Fibroblast of lung (primary cell): ENCODE measurements at regions not wholly inside any gene's neighbourhood (a gene's known extent, or its start where the extent isn't known, plus 50 kb on each side); places are given as distances from the start of the nearest gene placed in this dataset.

Experiments used
- DNase-seq, 2 donors: peaks; one replicate each; pipeline versions ENCODE4 v3.0.0 to v3.0.0-alpha.2; 2010; ENCODE audit warnings: low read depth in 2 of 2
- H2AFZ ChIP-seq: 2 replicates; pipeline ENCODE4 v1.5.1; 2012; ENCODE audit warnings: low read length, control low read depth, inconsistent platforms
- H3K27ac ChIP-seq: 2 replicates; pipeline ENCODE4 v1.5.1; 2011; ENCODE audit warnings: low read length, control low read depth; ENCODE audit not compliant: insufficient read depth
- H3K27me3 ChIP-seq: 2 replicates; pipeline ENCODE4 v1.5.1; 2011; ENCODE audit warnings: mild to moderate bottlenecking, low read length; ENCODE audit not compliant: control insufficient read depth, insufficient read depth
- H3K36me3 ChIP-seq: 2 replicates; pipeline ENCODE4 v1.5.1; 2011; ENCODE audit warnings: low read length; ENCODE audit not compliant: control insufficient read depth, insufficient read depth
- H3K4me1 ChIP-seq: 2 replicates; pipeline ENCODE4 v1.5.1; 2011; ENCODE audit warnings: low read length; ENCODE audit not compliant: control insufficient read depth, insufficient read depth; ENCODE audit errors: extremely low read depth
- H3K4me2 ChIP-seq: 2 replicates; pipeline ENCODE4 v1.5.1; 2011; ENCODE audit warnings: low read length, control low read depth; ENCODE audit not compliant: insufficient read depth; ENCODE audit errors: extremely low read depth
- H3K4me3 ChIP-seq, 4 experiments: fragments of 200-600 bp in 1 of 4; sonication (generic) in 1 of 4; replicated peaks in 1 of 4; 2 replicates each; pipeline ENCODE4 v1.5.1; 2011 to 2016; ENCODE audit warnings: low read length in 4 of 4, low read depth in 3 of 4, mild to moderate bottlenecking in 3 of 4, control low read depth in 2 of 4, inconsistent platforms in 1 of 4, mixed read lengths in 1 of 4; ENCODE audit not compliant: insufficient read depth in 1 of 4; ENCODE audit errors: control extremely low read depth in 1 of 4
- H3K79me2 ChIP-seq: 2 replicates; pipeline ENCODE4 v1.5.1; 2012; ENCODE audit warnings: mild to moderate bottlenecking, low read length, inconsistent platforms; ENCODE audit not compliant: control insufficient read depth, insufficient read depth
- H3K9ac ChIP-seq: 2 replicates; pipeline ENCODE4 v1.5.1; 2011; ENCODE audit warnings: mild to moderate bottlenecking, low read length, control low read depth; ENCODE audit not compliant: insufficient read depth
- H3K9me3 ChIP-seq: 2 replicates; pipeline ENCODE4 v1.5.1; 2012; ENCODE audit warnings: low read depth, low read length; ENCODE audit not compliant: control insufficient read depth, insufficient read depth
- H4K20me1 ChIP-seq: 2 replicates; pipeline ENCODE4 v1.5.1; 2011; ENCODE audit warnings: low read length; ENCODE audit not compliant: control insufficient read depth, insufficient read depth; ENCODE audit errors: extremely low read depth
- EZH2 ChIP-seq: IDR thresholded peaks from 2 replicates; pipeline ENCODE4 v1.5.1; 2012; ENCODE audit warnings: low read length, control low read depth, mild to moderate bottlenecking; ENCODE audit errors: missing control alignments
- TF ChIP-seq, protein P1 (sequence below), 2 donors: IDR thresholded peaks in 1 of 2; conservative IDR thresholded peaks in 1 of 2; 1 replicate in 1 of 2; 2 replicates in 1 of 2; pipeline ENCODE4 v1.5.1; 2011 to 2012; ENCODE audit warnings: low read length in 2 of 2, control low read depth in 1 of 2, inconsistent platforms in 1 of 2, low read depth in 1 of 2, mild to moderate bottlenecking in 1 of 2

DNA sequence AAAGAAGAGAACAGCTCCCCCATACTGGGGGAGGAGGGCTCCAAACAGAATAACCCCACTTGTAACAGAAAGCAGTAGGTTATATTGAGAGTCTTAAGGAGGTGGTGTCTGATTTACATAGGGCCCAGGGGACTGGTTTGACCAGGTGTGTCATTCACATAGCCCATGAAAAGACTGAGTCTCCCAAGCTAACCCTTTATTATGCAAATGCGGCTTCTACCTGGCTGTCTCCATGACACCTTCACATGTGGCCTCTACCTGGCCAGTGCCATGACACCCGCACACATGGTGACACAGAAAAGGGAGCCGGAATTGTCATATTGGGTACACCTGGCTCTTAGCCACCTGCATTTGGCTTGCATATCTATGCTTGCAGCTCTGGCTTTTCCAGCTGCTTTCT is 1057.2 kb upstream of the PIK3C3 start:
- Histone ChIP-seq H4K20me1 (no peaks in the 10 kb centered on the region), H2AFZ (no peak overlapping the region), H3K27ac (no peak overlapping the region), H3K9me3 (no peaks in the 10 kb centered on the region), H3K4me3 (no peak overlapping the region), H3K9ac (no peak overlapping the region), H3K27me3 (no peaks in the 10 kb centered on the region), H3K36me3 (no peaks in the 10 kb centered on the region), H3K79me2 (no peaks in the 10 kb centered on the region), H3K4me1 (no peaks in the 10 kb centered on the region), H3K4me2 (no peak overlapping the region)
- no peak for TF ChIP-seq EZH2
- TF ChIP-seq, protein P1, sequence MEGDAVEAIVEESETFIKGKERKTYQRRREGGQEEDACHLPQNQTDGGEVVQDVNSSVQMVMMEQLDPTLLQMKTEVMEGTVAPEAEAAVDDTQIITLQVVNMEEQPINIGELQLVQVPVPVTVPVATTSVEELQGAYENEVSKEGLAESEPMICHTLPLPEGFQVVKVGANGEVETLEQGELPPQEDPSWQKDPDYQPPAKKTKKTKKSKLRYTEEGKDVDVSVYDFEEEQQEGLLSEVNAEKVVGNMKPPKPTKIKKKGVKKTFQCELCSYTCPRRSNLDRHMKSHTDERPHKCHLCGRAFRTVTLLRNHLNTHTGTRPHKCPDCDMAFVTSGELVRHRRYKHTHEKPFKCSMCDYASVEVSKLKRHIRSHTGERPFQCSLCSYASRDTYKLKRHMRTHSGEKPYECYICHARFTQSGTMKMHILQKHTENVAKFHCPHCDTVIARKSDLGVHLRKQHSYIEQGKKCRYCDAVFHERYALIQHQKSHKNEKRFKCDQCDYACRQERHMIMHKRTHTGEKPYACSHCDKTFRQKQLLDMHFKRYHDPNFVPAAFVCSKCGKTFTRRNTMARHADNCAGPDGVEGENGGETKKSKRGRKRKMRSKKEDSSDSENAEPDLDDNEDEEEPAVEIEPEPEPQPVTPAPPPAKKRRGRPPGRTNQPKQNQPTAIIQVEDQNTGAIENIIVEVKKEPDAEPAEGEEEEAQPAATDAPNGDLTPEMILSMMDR (conservative IDR thresholded peaks at IDR 0.05 in 1 of 2, IDR thresholded peaks at IDR 0.05 in 1 of 2; ENCODE audit: low read depth in 1 of 2, low read length in 2 of 2), result no peak
- DNase-seq, result no peak

DNA sequence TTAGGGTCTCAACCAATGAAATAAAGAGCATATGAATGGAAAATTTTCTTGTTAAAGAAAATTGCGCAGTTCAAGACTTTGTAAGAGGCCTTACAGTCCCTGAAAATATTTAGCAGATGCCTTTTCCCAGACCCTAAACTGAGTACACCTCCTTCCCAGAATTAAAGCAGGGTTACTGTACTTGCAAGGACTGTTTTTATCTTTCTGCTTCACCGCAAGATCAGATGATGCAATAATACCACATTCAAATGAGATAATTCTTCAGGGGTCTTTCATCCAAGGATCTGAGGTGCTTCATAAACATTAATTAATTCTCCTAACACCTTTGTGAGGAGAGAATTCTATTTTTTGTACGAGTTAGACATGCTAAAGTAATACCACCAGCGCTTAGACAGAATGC is 1071.8 kb upstream of the PIK3C3 start:
- TF ChIP-seq, protein P1 (conservative IDR thresholded peaks at IDR 0.05 in 1 of 2, IDR thresholded peaks at IDR 0.05 in 1 of 2; ENCODE audit: low read depth in 1 of 2, low read length in 2 of 2), result no peak
- Histone ChIP-seq H3K27me3 (no peaks in the 10 kb centered on the region), H4K20me1 (no peaks in the 10 kb centered on the region), H3K9me3 (no peaks in the 10 kb centered on the region), H3K9ac (no peak overlapping the region), H3K27ac (no peak overlapping the region), H2AFZ (no peak overlapping the region), H3K79me2 (no peaks in the 10 kb centered on the region), H3K36me3 (no peaks in the 10 kb centered on the region), H3K4me1 (no peaks in the 10 kb centered on the region), H3K4me2 (no peak overlapping the region), H3K4me3 (no peak overlapping the region)
- peak in 1 of 2 donors; percentile 52 for DNase-seq

DNA sequence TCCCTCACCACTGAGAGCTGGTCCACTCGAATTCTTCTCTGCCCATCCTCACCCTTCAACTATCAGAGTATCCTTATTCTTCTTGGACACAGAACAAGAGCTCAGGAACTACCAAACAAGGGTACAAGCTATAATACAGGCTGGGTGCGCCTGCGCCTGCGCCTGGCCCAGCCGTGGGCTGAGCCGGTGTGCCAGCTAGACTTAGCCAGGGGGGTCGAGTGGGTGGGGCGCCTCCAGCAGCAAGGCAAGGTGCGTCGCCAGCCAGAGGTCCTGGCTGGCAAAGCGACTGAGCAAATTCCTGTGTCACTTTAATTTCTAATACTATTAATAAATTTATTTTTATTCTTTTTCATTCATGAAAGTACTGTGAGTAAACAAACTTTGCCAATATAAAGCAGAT is 1072.6 kb upstream of the PIK3C3 start:
- DNase-seq, result no peak

More for the DNA sequence above, 1072.6 kb upstream of the PIK3C3 start:
- TF ChIP-seq, protein P1 (conservative IDR thresholded peaks at IDR 0.05 in 1 of 2, IDR thresholded peaks at IDR 0.05 in 1 of 2; ENCODE audit: low read depth in 1 of 2, low read length in 2 of 2), result no peak
- no peak for TF ChIP-seq EZH2
- Histone ChIP-seq H3K4me2 (no peak overlapping the region), H3K79me2 (no peaks in the 10 kb centered on the region), H3K36me3 (no peaks in the 10 kb centered on the region), H3K4me3 (no peak overlapping the region), H2AFZ (no peak overlapping the region), H3K27ac (no peak overlapping the region), H3K9ac (no peak overlapping the region), H3K4me1 (no peaks in the 10 kb centered on the region), H4K20me1 (no peaks in the 10 kb centered on the region), H3K9me3 (no peaks in the 10 kb centered on the region), H3K27me3 (no peaks in the 10 kb centered on the region)
